IMR-90 (cell line): ENCODE measurements at regions not wholly inside any gene's neighbourhood (a gene's known extent, or its start where the extent isn't known, plus 50 kb on each side); places are given as distances from the start of the nearest gene placed in this dataset.

Experiments
- ATAC-seq: fragments of 200-7000 bp; cut with Tn5 transposase; 2 replicates; pipeline ENCODE4 v1.9.1; 2020; ENCODE audit warnings: low read depth, mild to moderate bottlenecking, moderate library complexity
- BruUV-seq: library from RNA; stranded (reverse); fragments of 400-500 nt; replicated peaks from 2 replicates; lab custom pipeline; 2021; lab: Mats Ljungman, UMichigan
- CTCF ChIA-PET: fragments of 300-600 bp; formaldehyde crosslinking; extraction: SDS; loops from one replicate; lab custom pipeline; 2021; ENCODE audit warnings: antibody characterized with exemption; lab: Yijun Ruan, JAX
- POLR2A ChIA-PET: fragments of 300-600 bp; sonication (Branson Sonifier 250); formaldehyde crosslinking; loops from one replicate; lab custom pipeline; 2022; ENCODE audit warnings: antibody characterized with exemption; ENCODE audit not compliant: unreplicated experiment; lab: Charles Lee
- DNase-seq: peaks from one replicate; pipeline ENCODE4 v3.0.0; 2013
- H2AFZ ChIP-seq: replicated peaks from 2 replicates; pipeline ENCODE3; 2013; ENCODE audit warnings: low read length, mild to moderate bottlenecking; ENCODE audit not compliant: poor library complexity
- H2AK5ac ChIP-seq: 2 replicates; pipeline ENCODE4 v1.6.1; 2013; ENCODE audit warnings: low read depth, low read length, inconsistent platforms
- H2AK9ac ChIP-seq: replicated peaks from 2 replicates; pipeline ENCODE3; 2013; ENCODE audit warnings: mild to moderate bottlenecking, low read depth, low read length, moderate library complexity; ENCODE audit not compliant: poor library complexity
- H2BK120ac ChIP-seq: 2 replicates; pipeline ENCODE4 v1.6.1; 2013; ENCODE audit warnings: low read depth, low read length, inconsistent platforms
- H2BK15ac ChIP-seq: 3 replicates; pipeline ENCODE4 v1.6.1; 2013; ENCODE audit warnings: low read depth, low read length, inconsistent platforms
- H2BK20ac ChIP-seq: 2 replicates; pipeline ENCODE4 v1.6.1; 2013; ENCODE audit warnings: low read depth, mild to moderate bottlenecking, inconsistent platforms, low read length, moderate library complexity
- H2BK5ac ChIP-seq: 2 replicates; pipeline ENCODE4 v1.6.1; 2013; ENCODE audit warnings: mild to moderate bottlenecking, low read depth, low read length, inconsistent platforms; ENCODE audit not compliant: poor library complexity, severe bottlenecking
- H3K14ac ChIP-seq: replicated peaks from 2 replicates; pipeline ENCODE4 v1.6.1; 2013; ENCODE audit warnings: low read depth, low read length, inconsistent platforms
- H3K18ac ChIP-seq: 2 replicates; pipeline ENCODE4 v1.6.1; 2013; ENCODE audit warnings: low read depth, low read length, control low read depth
- H3K23ac ChIP-seq: 2 replicates; pipeline ENCODE4 v1.6.1; 2013; ENCODE audit warnings: low read depth, low read length, inconsistent platforms
- H3K27ac ChIP-seq: 2 replicates; pipeline ENCODE4 v1.5.1; 2013; ENCODE audit warnings: mild to moderate bottlenecking, control low read depth, low read length; ENCODE audit not compliant: insufficient read depth
- H3K27me3 ChIP-seq: 2 replicates; pipeline ENCODE4 v1.6.1; 2013; ENCODE audit warnings: low read length; ENCODE audit not compliant: control insufficient read depth, insufficient read depth
- H3K36me3 ChIP-seq: 2 replicates; pipeline ENCODE4 v1.6.1; 2013; ENCODE audit warnings: low read length, mixed read lengths; ENCODE audit not compliant: control insufficient read depth, insufficient read depth
- H3K4ac ChIP-seq: 2 replicates; pipeline ENCODE4 v1.6.1; 2013; ENCODE audit warnings: low read depth, low read length, inconsistent platforms
- H3K4me1 ChIP-seq: 2 replicates; pipeline ENCODE4 v1.6.1; 2013; ENCODE audit warnings: low read length, mixed read lengths; ENCODE audit not compliant: control insufficient read depth, insufficient read depth
- H3K4me2 ChIP-seq: 2 replicates; pipeline ENCODE4 v1.6.1; 2013; ENCODE audit warnings: low read depth, mild to moderate bottlenecking, control low read depth, low read length, moderate library complexity
- H3K4me3 ChIP-seq: 2 replicates; pipeline ENCODE4 v1.5.1; 2013; ENCODE audit warnings: low read depth, mild to moderate bottlenecking, control low read depth, low read length, moderate library complexity; ENCODE audit not compliant: insufficient read depth
- H3K56ac ChIP-seq: 2 replicates; pipeline ENCODE4 v1.6.1; 2013; ENCODE audit warnings: low read length, inconsistent platforms; ENCODE audit not compliant: insufficient read depth; ENCODE audit errors: extremely low read depth
- H3K79me1 ChIP-seq, 2 experiments: 2 replicates each; pipeline ENCODE4 v1.6.1; 2013; ENCODE audit warnings: low read length in 2 of 2, inconsistent platforms in 1 of 2, low read depth in 1 of 2
- H3K9ac ChIP-seq: 2 replicates; pipeline ENCODE4 v1.6.1; 2013; ENCODE audit warnings: low read depth, low read length, control low read depth
- H3K9me1 ChIP-seq: 2 replicates; pipeline ENCODE4 v1.6.1; 2013; ENCODE audit warnings: low read length, inconsistent platforms; ENCODE audit not compliant: insufficient read depth
- H3K9me3 ChIP-seq: 2 replicates; pipeline ENCODE4 v1.6.1; 2013; ENCODE audit warnings: low read length; ENCODE audit not compliant: control insufficient read depth, insufficient read depth
- H4K20me1 ChIP-seq: 2 replicates; pipeline ENCODE4 v1.6.1; 2013; ENCODE audit warnings: low read length, inconsistent platforms; ENCODE audit not compliant: insufficient read depth
- H4K5ac ChIP-seq: 2 replicates; pipeline ENCODE4 v1.6.1; 2013; ENCODE audit warnings: mild to moderate bottlenecking, low read depth, low read length, control low read depth
- H4K8ac ChIP-seq, 2 experiments: 2 replicates each; pipeline ENCODE4 v1.6.1; 2013; ENCODE audit warnings: low read depth in 2 of 2, low read length in 2 of 2, control low read depth in 1 of 2, inconsistent platforms in 1 of 2
- H4K91ac ChIP-seq: 2 replicates; pipeline ENCODE4 v1.6.1; 2013; ENCODE audit warnings: low read depth, low read length, inconsistent platforms; ENCODE audit not compliant: insufficient read depth
- MAZ ChIP-seq: IDR thresholded peaks from 2 replicates; pipeline ENCODE4 v1.6.1; 2012; ENCODE audit warnings: low read depth, mild to moderate bottlenecking, low read length, improper control_type of control experiment, moderate library complexity, borderline replicate concordance
- WGBS, 2 experiments: methylation state at CpG; one replicate each; pipeline versions ENCODE4 v1.1.5 to v1.1.7; 2013; ENCODE audit warnings: missing lambda C conversion rate in 2 of 2; ENCODE audit not compliant: insufficient read length in 1 of 2; ENCODE audit errors: extremely low coverage in 2 of 2; 5-methylcytosine and 5-hydroxymethylcytosine counted together
- dilution Hi-C: fragments of 300-500 bp; cut with HindIII; formaldehyde crosslinking; loops from one replicate; pipeline ENCODE4 v1.14.3; 2018; ENCODE audit warnings: low sequenced_read_pairs; ENCODE audit not compliant: unreplicated experiment
- in situ Hi-C: fragments of 300-500 bp; cut with MboI; formaldehyde crosslinking; loops from 3 replicates; pipeline ENCODE4 v1.14.3; 2019; ENCODE audit warnings: low sequenced_read_pairs, inconsistent platforms, mixed read lengths
- intact Hi-C: fragments of 100-400 bp; cut with micrococcal nuclease; formaldehyde crosslinking; loops from 2 replicates; pipeline ENCODE4 v1.10.0; 2022
- TF ChIP-seq, protein P1 (sequence below): fragments of 150-350 bp; IDR thresholded peaks from 2 replicates; pipeline ENCODE4 v1.6.1; 2017; ENCODE audit warnings: mild to moderate bottlenecking, antibody characterized with exemption, low read length, low read depth

GRCh38 chr5:88115211-88115610 is 153.4 kb downstream of the TMEM161B start:
- intact Hi-C loops: no loop called here
- CTCF ChIA-PET: no interaction called here

More at GRCh38 chr5:88115211-88115610, 153.4 kb downstream of the TMEM161B start:
- H4K5ac ChIP-seq: no peak overlapping the region
- no peaks in the 10 kb centered on the region for H3K4me1 ChIP-seq
- no peak overlapping the region for H3K9ac ChIP-seq
- no peak overlapping the region for H2AK5ac ChIP-seq
- no peak overlapping the region for H3K23ac ChIP-seq
- POLR2A ChIA-PET: no interaction called here
- dilution Hi-C loops (no loop called here), in situ Hi-C loops (no loop called here)
- no peaks in the 10 kb centered on the region for H3K9me1 ChIP-seq
- H3K4me2 ChIP-seq: no peak overlapping the region
- no peak overlapping the region for H3K4me3 ChIP-seq
- no CpG with 5 or more reads among the region's 3 CpGs for WGBS, 2 experiments
- no peaks in the 10 kb centered on the region for H4K20me1 ChIP-seq
- no peaks in the 10 kb centered on the region for H3K27me3 ChIP-seq
- no peak overlapping the region for H2BK20ac ChIP-seq
- H3K36me3 ChIP-seq: no peaks in the 10 kb centered on the region
- no TSS peak for BruUV-seq
- no peak overlapping the region for H3K18ac ChIP-seq
- H3K4ac ChIP-seq: no peak overlapping the region
- H3K9me3 ChIP-seq: no peaks in the 10 kb centered on the region; the same call in 1 of the 2 replicates
- H3K27ac ChIP-seq: no peak overlapping the region
- H4K91ac ChIP-seq: no peak overlapping the region
- H3K14ac ChIP-seq: no peak overlapping the region
- H2BK15ac ChIP-seq: no peak overlapping the region
- no peak overlapping the region for H2BK5ac ChIP-seq
- no peak for DNase-seq
- ATAC-seq: no peak
- no peak overlapping the region for H3K56ac ChIP-seq
- H2AFZ ChIP-seq: no peak overlapping the region
- TF ChIP-seq MAZ: no peak
- TF ChIP-seq, protein P1, sequence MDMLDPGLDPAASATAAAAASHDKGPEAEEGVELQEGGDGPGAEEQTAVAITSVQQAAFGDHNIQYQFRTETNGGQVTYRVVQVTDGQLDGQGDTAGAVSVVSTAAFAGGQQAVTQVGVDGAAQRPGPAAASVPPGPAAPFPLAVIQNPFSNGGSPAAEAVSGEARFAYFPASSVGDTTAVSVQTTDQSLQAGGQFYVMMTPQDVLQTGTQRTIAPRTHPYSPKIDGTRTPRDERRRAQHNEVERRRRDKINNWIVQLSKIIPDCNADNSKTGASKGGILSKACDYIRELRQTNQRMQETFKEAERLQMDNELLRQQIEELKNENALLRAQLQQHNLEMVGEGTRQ: no peak
- no peak overlapping the region for H4K8ac ChIP-seq
- no peak overlapping the region for H2BK120ac ChIP-seq
- H2AK9ac ChIP-seq: no peak overlapping the region
- H3K79me1 ChIP-seq: no peaks in the 10 kb centered on the region
